K562 (cell line): ENCODE measurements at regions not wholly inside any gene's neighbourhood (a gene's known extent, or its start where the extent isn't known, plus 50 kb on each side); places are given as distances from the start of the nearest gene placed in this dataset.

Source experiments
- ASH1L ChIP-seq: fragments of 450-650 bp; IDR thresholded peaks from 2 replicates; pipeline ENCODE4 v1.6.1; 2018; ENCODE audit warnings: borderline replicate concordance, mild to moderate bottlenecking, low read depth; ENCODE audit not compliant: partially characterized antibody
- E2F3 ChIP-seq: fragments of 250-450 bp; sonication (Bioruptor Pico); IDR thresholded peaks from 2 replicates; pipeline ENCODE4 v1.4.0; 2020; ENCODE audit warnings: mild to moderate bottlenecking
- FOXJ3 ChIP-seq: sonication (generic); formaldehyde crosslinking; IDR thresholded peaks from 2 replicates; pipeline ENCODE4 v1.4.0; 2020; ENCODE audit warnings: mild to moderate bottlenecking, missing genetic modification reagents
- FOXK2 ChIP-seq, 2 experiments: fragments of 450-650 bp; IDR thresholded peaks in 1 of 2; conservative IDR thresholded peaks in 1 of 2; 2 replicates each; pipeline ENCODE4 v1.6.1; 2016; ENCODE audit warnings: low read depth in 2 of 2, mild to moderate bottlenecking in 1 of 2
- KDM5B ChIP-seq: fragments of 200-600 bp; sonication (generic); IDR thresholded peaks from 2 replicates; pipeline ENCODE4 v1.6.1; 2012; ENCODE audit warnings: low read depth, mild to moderate bottlenecking, moderate library complexity, low read length, control low read depth, inconsistent platforms; ENCODE audit not compliant: insufficient replicate concordance
- L3MBTL2 ChIP-seq: fragments of 450-650 bp; IDR thresholded peaks from 2 replicates; pipeline ENCODE4 v1.6.1; 2016; ENCODE audit warnings: mild to moderate bottlenecking, moderate library complexity
- MEF2D ChIP-seq: conservative IDR thresholded peaks from 2 replicates; pipeline ENCODE4 v1.6.1; 2016; ENCODE audit warnings: low read depth, missing genetic modification characterization, missing compliant biosample characterization
- NFATC3 ChIP-seq: fragments of 450-650 bp; IDR thresholded peaks from 2 replicates; pipeline ENCODE4 v1.6.1; 2017; ENCODE audit warnings: mild to moderate bottlenecking
- NFXL1 ChIP-seq: fragments of 450-650 bp; formaldehyde crosslinking; IDR thresholded peaks from 2 replicates; pipeline ENCODE4 v1.4.0; 2021; ENCODE audit warnings: mild to moderate bottlenecking
- PURB ChIP-seq: sonication (generic); formaldehyde crosslinking; IDR thresholded peaks from 2 replicates; pipeline ENCODE4 v1.9.0; 2021; ENCODE audit warnings: low read depth, mild to moderate bottlenecking, missing genetic modification reagents
- ZNF444 ChIP-seq: fragments of 250-450 bp; sonication (Bioruptor Pico); IDR thresholded peaks from 2 replicates; pipeline ENCODE4 v1.4.0; 2020; ENCODE audit warnings: mild to moderate bottlenecking, moderate library complexity
- TF ChIP-seq, protein P1 (sequence below), 3 experiments: fragments of 200-800 bp in 1 of 3; fragments of 250-450 bp in 1 of 3; fragments of 450-650 bp in 1 of 3; sonication (Bioruptor Pico) in 1 of 3; sonication (Bioruptor generic) in 1 of 3; formaldehyde crosslinking in 1 of 3; IDR thresholded peaks; 2 replicates each; pipeline versions ENCODE4 v1.6.1 to v1.8.0; 2016 to 2022; ENCODE audit warnings: mild to moderate bottlenecking in 2 of 3, missing genetic modification characterization in 2 of 3, missing compliant biosample characterization in 1 of 3, moderate library complexity in 1 of 3
- TF ChIP-seq, protein P2 (sequence below): fragments of 200-800 bp; sonication (Bioruptor generic); IDR thresholded peaks from 2 replicates; pipeline ENCODE4 v1.6.1; 2017; ENCODE audit warnings: missing genetic modification characterization, missing compliant biosample characterization
- TF ChIP-seq, protein P3 (sequence below): fragments of 250-450 bp; sonication (Bioruptor Pico); IDR thresholded peaks from 2 replicates; pipeline ENCODE4 v1.4.0; 2020; ENCODE audit warnings: borderline replicate concordance
- TF ChIP-seq, protein P4 (sequence below): fragments of 250-450 bp; sonication (Bioruptor Pico); IDR thresholded peaks from 2 replicates; pipeline ENCODE4 v1.4.0; 2020; ENCODE audit warnings: mild to moderate bottlenecking
- TF ChIP-seq, protein P5 (sequence below): IDR thresholded peaks from 2 replicates; pipeline ENCODE4 v1.6.1; 2011; ENCODE audit warnings: borderline replicate concordance, low read depth, mild to moderate bottlenecking, moderate library complexity, low read length; ENCODE audit not compliant: insufficient read depth, poor library complexity, severe bottlenecking

DNA sequence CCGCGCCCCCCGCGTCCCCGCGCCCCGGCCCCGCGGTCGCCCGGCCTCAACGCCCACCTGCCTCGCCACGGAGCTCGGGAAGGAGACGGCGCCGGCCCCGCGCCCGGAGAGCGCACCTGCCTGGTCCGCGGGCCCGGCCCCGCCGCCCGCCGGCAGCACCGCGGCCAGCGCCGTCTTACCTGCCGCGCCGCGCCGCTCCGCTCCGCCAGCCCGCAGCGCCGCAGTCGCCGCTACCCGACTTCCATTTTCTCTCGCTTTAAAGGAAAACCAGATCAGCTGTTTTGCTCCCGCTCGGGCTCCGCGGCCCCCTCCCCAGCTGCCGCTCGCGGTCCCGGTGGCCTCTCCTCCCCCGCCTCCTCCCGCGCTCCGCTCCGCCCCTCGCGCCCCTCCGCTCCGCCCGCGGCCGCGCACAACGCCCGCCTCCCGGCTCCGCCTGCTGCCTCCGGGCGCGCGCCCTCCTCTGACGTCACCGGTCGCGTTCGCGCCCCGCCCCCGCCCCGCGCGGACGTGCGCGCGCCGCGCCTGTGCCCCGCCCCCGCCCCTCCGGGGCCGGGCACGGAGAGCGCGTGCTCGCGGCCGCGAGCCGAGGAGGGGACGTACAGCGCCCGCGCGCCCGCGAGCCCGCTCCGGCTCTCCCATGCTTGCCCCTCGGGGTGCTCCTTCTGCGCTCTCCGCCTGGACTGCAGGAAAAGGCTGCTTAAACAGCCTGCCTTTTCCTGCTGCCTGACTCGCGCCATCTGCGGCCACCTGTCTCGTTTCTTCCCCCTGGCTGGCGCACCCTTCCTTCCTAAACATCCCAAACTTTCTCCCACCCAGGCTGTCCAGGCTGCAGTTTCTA is 159.8 kb upstream of the CHRNA7 start, which contains the start of gene OTUD7A (continued):
- TF ChIP-seq, protein P1, sequence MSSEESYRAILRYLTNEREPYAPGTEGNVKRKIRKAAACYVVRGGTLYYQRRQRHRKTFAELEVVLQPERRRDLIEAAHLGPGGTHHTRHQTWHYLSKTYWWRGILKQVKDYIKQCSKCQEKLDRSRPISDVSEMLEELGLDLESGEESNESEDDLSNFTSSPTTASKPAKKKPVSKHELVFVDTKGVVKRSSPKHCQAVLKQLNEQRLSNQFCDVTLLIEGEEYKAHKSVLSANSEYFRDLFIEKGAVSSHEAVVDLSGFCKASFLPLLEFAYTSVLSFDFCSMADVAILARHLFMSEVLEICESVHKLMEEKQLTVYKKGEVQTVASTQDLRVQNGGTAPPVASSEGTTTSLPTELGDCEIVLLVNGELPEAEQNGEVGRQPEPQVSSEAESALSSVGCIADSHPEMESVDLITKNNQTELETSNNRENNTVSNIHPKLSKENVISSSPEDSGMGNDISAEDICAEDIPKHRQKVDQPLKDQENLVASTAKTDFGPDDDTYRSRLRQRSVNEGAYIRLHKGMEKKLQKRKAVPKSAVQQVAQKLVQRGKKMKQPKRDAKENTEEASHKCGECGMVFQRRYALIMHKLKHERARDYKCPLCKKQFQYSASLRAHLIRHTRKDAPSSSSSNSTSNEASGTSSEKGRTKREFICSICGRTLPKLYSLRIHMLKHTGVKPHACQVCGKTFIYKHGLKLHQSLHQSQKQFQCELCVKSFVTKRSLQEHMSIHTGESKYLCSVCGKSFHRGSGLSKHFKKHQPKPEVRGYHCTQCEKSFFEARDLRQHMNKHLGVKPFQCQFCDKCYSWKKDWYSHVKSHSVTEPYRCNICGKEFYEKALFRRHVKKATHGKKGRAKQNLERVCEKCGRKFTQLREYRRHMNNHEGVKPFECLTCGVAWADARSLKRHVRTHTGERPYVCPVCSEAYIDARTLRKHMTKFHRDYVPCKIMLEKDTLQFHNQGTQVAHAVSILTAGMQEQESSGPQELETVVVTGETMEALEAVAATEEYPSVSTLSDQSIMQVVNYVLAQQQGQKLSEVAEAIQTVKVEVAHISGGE (CRISPR knock-in tag; IDR thresholded peaks at IDR 0.05), result peak in 1 of 3 experiments; percentile 86; a peak in 2 of 6 replicates
- TF ChIP-seq ASH1L, result no peak
- TF ChIP-seq NFXL1, result no peak
- no peak for TF ChIP-seq MEF2D (tag)
- TF ChIP-seq, protein P2, sequence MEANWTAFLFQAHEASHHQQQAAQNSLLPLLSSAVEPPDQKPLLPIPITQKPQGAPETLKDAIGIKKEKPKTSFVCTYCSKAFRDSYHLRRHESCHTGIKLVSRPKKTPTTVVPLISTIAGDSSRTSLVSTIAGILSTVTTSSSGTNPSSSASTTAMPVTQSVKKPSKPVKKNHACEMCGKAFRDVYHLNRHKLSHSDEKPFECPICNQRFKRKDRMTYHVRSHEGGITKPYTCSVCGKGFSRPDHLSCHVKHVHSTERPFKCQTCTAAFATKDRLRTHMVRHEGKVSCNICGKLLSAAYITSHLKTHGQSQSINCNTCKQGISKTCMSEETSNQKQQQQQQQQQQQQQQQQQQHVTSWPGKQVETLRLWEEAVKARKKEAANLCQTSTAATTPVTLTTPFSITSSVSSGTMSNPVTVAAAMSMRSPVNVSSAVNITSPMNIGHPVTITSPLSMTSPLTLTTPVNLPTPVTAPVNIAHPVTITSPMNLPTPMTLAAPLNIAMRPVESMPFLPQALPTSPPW (CRISPR knock-in tag), result peak; percentile 91
- TF ChIP-seq, protein P3, sequence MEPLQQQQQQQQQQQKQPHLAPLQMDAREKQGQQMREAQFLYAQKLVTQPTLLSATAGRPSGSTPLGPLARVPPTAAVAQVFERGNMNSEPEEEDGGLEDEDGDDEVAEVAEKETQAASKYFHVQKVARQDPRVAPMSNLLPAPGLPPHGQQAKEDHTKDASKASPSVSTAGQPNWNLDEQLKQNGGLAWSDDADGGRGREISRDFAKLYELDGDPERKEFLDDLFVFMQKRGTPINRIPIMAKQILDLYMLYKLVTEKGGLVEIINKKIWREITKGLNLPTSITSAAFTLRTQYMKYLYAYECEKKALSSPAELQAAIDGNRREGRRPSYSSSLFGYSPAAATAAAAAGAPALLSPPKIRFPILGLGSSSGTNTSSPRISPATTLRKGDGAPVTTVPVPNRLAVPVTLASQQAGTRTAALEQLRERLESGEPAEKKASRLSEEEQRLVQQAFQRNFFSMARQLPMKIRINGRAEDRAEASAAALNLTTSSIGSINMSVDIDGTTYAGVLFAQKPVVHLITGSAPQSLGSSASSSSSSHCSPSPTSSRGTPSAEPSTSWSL (CRISPR knock-in tag), result no peak
- TF ChIP-seq, protein P4, sequence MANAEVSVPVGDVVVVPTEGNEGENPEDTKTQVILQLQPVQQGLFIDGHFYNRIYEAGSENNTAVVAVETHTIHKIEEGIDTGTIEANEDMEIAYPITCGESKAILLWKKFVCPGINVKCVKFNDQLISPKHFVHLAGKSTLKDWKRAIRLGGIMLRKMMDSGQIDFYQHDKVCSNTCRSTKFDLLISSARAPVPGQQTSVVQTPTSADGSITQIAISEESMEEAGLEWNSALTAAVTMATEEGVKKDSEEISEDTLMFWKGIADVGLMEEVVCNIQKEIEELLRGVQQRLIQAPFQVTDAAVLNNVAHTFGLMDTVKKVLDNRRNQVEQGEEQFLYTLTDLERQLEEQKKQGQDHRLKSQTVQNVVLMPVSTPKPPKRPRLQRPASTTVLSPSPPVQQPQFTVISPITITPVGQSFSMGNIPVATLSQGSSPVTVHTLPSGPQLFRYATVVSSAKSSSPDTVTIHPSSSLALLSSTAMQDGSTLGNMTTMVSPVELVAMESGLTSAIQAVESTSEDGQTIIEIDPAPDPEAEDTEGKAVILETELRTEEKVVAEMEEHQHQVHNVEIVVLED (CRISPR knock-in tag), result peak; percentile 86
- no peak for TF ChIP-seq FOXK2 (conservative IDR thresholded peaks at IDR 0.05 in 1 of 2, IDR thresholded peaks at IDR 0.05 in 1 of 2; ENCODE audit: low read depth in 2 of 2)
- no peak for TF ChIP-seq ZNF444
- TF ChIP-seq, protein P5, sequence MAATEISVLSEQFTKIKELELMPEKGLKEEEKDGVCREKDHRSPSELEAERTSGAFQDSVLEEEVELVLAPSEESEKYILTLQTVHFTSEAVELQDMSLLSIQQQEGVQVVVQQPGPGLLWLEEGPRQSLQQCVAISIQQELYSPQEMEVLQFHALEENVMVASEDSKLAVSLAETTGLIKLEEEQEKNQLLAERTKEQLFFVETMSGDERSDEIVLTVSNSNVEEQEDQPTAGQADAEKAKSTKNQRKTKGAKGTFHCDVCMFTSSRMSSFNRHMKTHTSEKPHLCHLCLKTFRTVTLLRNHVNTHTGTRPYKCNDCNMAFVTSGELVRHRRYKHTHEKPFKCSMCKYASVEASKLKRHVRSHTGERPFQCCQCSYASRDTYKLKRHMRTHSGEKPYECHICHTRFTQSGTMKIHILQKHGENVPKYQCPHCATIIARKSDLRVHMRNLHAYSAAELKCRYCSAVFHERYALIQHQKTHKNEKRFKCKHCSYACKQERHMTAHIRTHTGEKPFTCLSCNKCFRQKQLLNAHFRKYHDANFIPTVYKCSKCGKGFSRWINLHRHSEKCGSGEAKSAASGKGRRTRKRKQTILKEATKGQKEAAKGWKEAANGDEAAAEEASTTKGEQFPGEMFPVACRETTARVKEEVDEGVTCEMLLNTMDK, result no peak
- TF ChIP-seq E2F3 (CRISPR knock-in tag), result no peak
- no peak for TF ChIP-seq KDM5B
- no peak for TF ChIP-seq FOXJ3
- TF ChIP-seq NFATC3, result 0 out of 2 replicates have a peak, but pooled peaks have one; percentile 45
- TF ChIP-seq PURB (CRISPR knock-in tag), result no peak
- TF ChIP-seq L3MBTL2, result no peak
